ENCODE measurements at regions not wholly inside any gene's neighbourhood (a gene's known extent, or its start where the extent isn't known, plus 50 kb on each side); places are given as distances from the start of the nearest gene placed in this dataset.

DNA sequence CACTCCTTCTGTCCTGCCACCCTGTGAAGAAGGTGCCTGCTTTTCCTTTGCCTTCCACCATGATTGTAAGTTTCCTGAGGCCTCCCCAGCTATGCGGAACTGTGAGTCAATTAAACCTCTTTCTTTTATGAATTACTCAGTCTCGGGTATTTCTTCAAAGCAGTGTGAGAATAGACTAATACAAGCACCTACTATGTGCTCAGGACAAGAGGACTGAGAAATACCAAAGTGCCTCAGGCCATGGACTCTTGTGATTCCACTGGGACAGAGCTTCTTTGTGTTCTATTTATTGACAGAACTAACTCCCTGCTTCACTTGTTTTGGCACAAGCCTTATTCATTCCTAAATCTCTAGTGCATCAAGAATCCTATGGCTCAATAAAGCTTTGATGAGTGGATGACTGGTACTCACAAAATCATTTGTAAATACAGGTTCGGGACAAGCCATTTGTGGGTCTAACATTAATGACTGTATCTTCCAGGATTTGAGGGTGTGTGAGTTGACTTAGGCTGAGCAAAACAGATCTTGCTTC lies 204.2 kb downstream of the PDCD6IP start:
- H3K4me3 Mint-ChIP-seq (ENCODE audit: unreplicated experiment), result no peak overlapping the region
- peaks cover 19% of the 10 kb centered on the region for H3K4me1 Mint-ChIP-seq (ENCODE audit: low read depth)
- no peaks in the 10 kb centered on the region for H3K9me3 Mint-ChIP-seq (ENCODE audit: low read depth)
- no peak for TF ChIP-seq CTCF (IDR thresholded peaks at IDR 0.05)
- DNase-seq (ENCODE audit: low spot score), result no peak
- no peaks in the 10 kb centered on the region for H3K27me3 Mint-ChIP-seq (ENCODE audit: low read depth)
- no peaks in the 10 kb centered on the region for H3K36me3 Mint-ChIP-seq (ENCODE audit: low read depth)
- H3K27ac Mint-ChIP-seq (ENCODE audit: unreplicated experiment), result no peak overlapping the region

DNA sequence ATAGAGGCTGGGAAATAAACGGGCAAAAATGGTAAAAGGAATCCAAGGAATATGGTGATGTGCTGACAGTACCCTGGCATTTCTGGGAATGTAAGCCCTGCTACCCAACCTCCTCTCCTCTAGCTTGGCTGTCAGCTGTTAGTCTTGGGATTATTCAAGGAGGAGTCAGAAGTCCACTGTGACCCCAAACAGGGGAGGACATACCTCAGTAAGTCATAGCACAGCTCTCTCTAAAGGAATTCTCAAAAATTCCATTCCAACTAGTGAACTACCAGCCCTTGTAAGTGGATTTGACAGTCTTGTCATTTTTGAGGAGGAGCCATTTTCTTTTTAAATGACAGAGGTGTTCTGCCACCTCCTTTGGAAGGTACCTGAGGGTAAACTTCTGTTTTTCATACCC lies 207.5 kb downstream of the PDCD6IP start:
- H3K36me3 Mint-ChIP-seq (ENCODE audit: low read depth), result no peaks in the 10 kb centered on the region
- no peak for TF ChIP-seq CTCF (IDR thresholded peaks at IDR 0.05)
- peak overlapping the region; percentile 80 for H3K27ac Mint-ChIP-seq (ENCODE audit: unreplicated experiment)
- H3K4me1 Mint-ChIP-seq (ENCODE audit: low read depth), result peaks cover 41% of the 10 kb centered on the region
- H3K9me3 Mint-ChIP-seq (ENCODE audit: low read depth), result peaks cover 4% of the 10 kb centered on the region
- no peak overlapping the region for H3K4me3 Mint-ChIP-seq (ENCODE audit: unreplicated experiment)
- H3K27me3 Mint-ChIP-seq (ENCODE audit: low read depth), result no peaks in the 10 kb centered on the region
- DNase-seq (ENCODE audit: low spot score), result no peak

DNA sequence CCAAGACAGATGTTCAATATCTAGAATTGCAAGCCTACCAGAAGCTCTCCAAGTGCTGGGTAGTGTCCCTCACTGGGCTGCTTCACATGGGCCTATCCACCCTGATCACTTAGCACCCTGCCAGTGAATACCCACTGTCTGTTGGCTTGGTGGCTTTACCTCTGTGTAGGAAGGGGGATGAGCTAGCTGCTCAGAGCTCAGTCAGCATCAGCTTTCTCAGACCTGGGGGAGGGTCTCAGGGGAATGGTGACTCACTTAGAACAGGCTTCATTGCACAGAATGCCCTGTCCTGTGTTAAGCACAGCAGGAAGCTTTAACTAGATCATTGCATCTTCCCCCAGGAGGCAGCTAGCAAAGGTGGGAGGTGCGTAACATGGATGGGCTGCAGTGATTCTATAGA lies 209.8 kb downstream of the PDCD6IP start:
- no peak for TF ChIP-seq CTCF (IDR thresholded peaks at IDR 0.05)
- no peaks in the 10 kb centered on the region for H3K27me3 Mint-ChIP-seq (ENCODE audit: low read depth)
- H3K9me3 Mint-ChIP-seq (ENCODE audit: low read depth), result peaks cover 4% of the 10 kb centered on the region
- no peaks in the 10 kb centered on the region for H3K36me3 Mint-ChIP-seq (ENCODE audit: low read depth)
- H3K27ac Mint-ChIP-seq (ENCODE audit: unreplicated experiment), result peak overlapping the region; percentile 41
- H3K4me1 Mint-ChIP-seq (ENCODE audit: low read depth), result peaks cover 59% of the 10 kb centered on the region
- H3K4me3 Mint-ChIP-seq (ENCODE audit: unreplicated experiment), result no peak overlapping the region
- DNase-seq (ENCODE audit: low spot score), result no peak

- Mint-ChIP-seq H3K9me3 (ENCODE audit: low read depth) (peaks cover 4% of the 10 kb centered on the region), H3K4me3 (ENCODE audit: unreplicated experiment) (no peak overlapping the region), H3K27me3 (ENCODE audit: low read depth) (no peaks in the 10 kb centered on the region), H3K27ac (ENCODE audit: unreplicated experiment) (no peak overlapping the region), H3K4me1 (ENCODE audit: low read depth) (peaks cover 63% of the 10 kb centered on the region), H3K36me3 (ENCODE audit: low read depth) (no peaks in the 10 kb centered on the region)
- TF ChIP-seq CTCF (IDR thresholded peaks at IDR 0.05), result no peak
- DNase-seq (ENCODE audit: low spot score), result no peak
Measured at GRCh38 chr3:34008836-34009809, 210.7 kb downstream of the PDCD6IP start.

- H3K27ac Mint-ChIP-seq (ENCODE audit: unreplicated experiment), result peak overlapping the region; percentile 82
- DNase-seq (ENCODE audit: low spot score), result no peak
- H3K4me3 Mint-ChIP-seq (ENCODE audit: unreplicated experiment), result no peak overlapping the region
- H3K4me1 Mint-ChIP-seq (ENCODE audit: low read depth), result peaks cover 48% of the 10 kb centered on the region
- H3K36me3 Mint-ChIP-seq (ENCODE audit: low read depth), result no peaks in the 10 kb centered on the region
- no peaks in the 10 kb centered on the region for H3K27me3 Mint-ChIP-seq (ENCODE audit: low read depth)
- H3K9me3 Mint-ChIP-seq (ENCODE audit: low read depth), result peaks cover 4% of the 10 kb centered on the region
- peak; percentile 50 for TF ChIP-seq CTCF (IDR thresholded peaks at IDR 0.05)
Measured at GRCh38 chr3:34011171-34012101, 213.0 kb downstream of the PDCD6IP start.
